Ectodermal cell (in vitro differentiated cells): ENCODE measurements at regions not wholly inside any gene's neighbourhood (a gene's known extent, or its start where the extent isn't known, plus 50 kb on each side); places are given as distances from the start of the nearest gene placed in this dataset.

ENCODE experiments used
- H3K27ac ChIP-seq: 2 replicates; pipeline ENCODE4 v1.7.0; 2013; ENCODE audit warnings: mild to moderate bottlenecking, low read depth, low read length; ENCODE audit not compliant: insufficient read depth, poor library complexity, severe bottlenecking
- H3K27me3 ChIP-seq: 2 replicates; pipeline ENCODE4 v1.7.0; 2013; ENCODE audit warnings: mild to moderate bottlenecking, low read length; ENCODE audit not compliant: insufficient read depth, control insufficient read depth, poor library complexity, severe bottlenecking
- H3K36me3 ChIP-seq: one replicate; pipeline ENCODE4 v1.7.0; 2013; ENCODE audit warnings: low read length; ENCODE audit not compliant: control insufficient read depth, insufficient read depth
- H3K4me1 ChIP-seq: one replicate; pipeline ENCODE4 v1.7.0; 2013; ENCODE audit warnings: low read length; ENCODE audit not compliant: control insufficient read depth, insufficient read depth
- H3K4me3 ChIP-seq: 2 replicates; pipeline ENCODE4 v1.7.0; 2013; ENCODE audit warnings: low read depth, low read length, control low read depth; ENCODE audit not compliant: insufficient read depth
- H3K9me3 ChIP-seq: 2 replicates; pipeline ENCODE4 v1.7.0; 2013; ENCODE audit warnings: mild to moderate bottlenecking, low read length, moderate library complexity; ENCODE audit not compliant: control insufficient read depth
- WGBS, 2 experiments: methylation state at CpG; one replicate each; pipeline ENCODE4 v1.1.7; 2013; ENCODE audit warnings: missing lambda C conversion rate in 2 of 2; 5-methylcytosine and 5-hydroxymethylcytosine counted together

GRCh38 chr10:90987383-90987782 lies 66.5 kb upstream of the ANKRD1 start:
- Histone ChIP-seq H3K27me3 (no peaks in the 10 kb centered on the region), H3K4me3 (no peak overlapping the region), H3K4me1 (peaks cover 4% of the 10 kb centered on the region), H3K36me3 (no peaks in the 10 kb centered on the region), H3K9me3 (no peaks in the 10 kb centered on the region), H3K27ac (no peak overlapping the region)
- 94% methylated on average over 2 of the region's 2 CpGs for WGBS, 2 experiments

GRCh38 chr10:90988024-90988423 lies 67.1 kb upstream of the ANKRD1 start:
- Histone ChIP-seq H3K27ac (no peak overlapping the region), H3K4me1 (peaks cover 4% of the 10 kb centered on the region), H3K36me3 (no peaks in the 10 kb centered on the region), H3K4me3 (no peak overlapping the region), H3K9me3 (no peaks in the 10 kb centered on the region), H3K27me3 (no peaks in the 10 kb centered on the region)
- 87 to 95% methylated on average over 4 of the region's 4 CpGs for WGBS, 2 experiments

GRCh38 chr10:90988802-90989201 lies 67.9 kb upstream of the ANKRD1 start:
- no peaks in the 10 kb centered on the region for H3K36me3 ChIP-seq
- H3K27ac ChIP-seq, result no peak overlapping the region
- H3K27me3 ChIP-seq, result no peaks in the 10 kb centered on the region
- no peaks in the 10 kb centered on the region for H3K9me3 ChIP-seq
- peaks cover 4% of the 10 kb centered on the region for H3K4me1 ChIP-seq
- 92 to 95% methylated on average over 5 of the region's 5 CpGs for WGBS, 2 experiments
- H3K4me3 ChIP-seq, result no peak overlapping the region

GRCh38 chr10:90989378-90989777 lies 68.5 kb upstream of the ANKRD1 start:
- no peaks in the 10 kb centered on the region for H3K9me3 ChIP-seq
- peaks cover 1% of the 10 kb centered on the region for H3K4me1 ChIP-seq
- H3K27ac ChIP-seq, result no peak overlapping the region
- H3K27me3 ChIP-seq, result no peaks in the 10 kb centered on the region
- H3K36me3 ChIP-seq, result no peaks in the 10 kb centered on the region
- 88 to 95% methylated on average over 3 of the region's 3 CpGs for WGBS, 2 experiments
- no peak overlapping the region for H3K4me3 ChIP-seq

- Histone ChIP-seq H3K27ac (no peak overlapping the region), H3K9me3 (no peaks in the 10 kb centered on the region), H3K36me3 (no peaks in the 10 kb centered on the region), H3K27me3 (no peaks in the 10 kb centered on the region), H3K4me1 (no peaks in the 10 kb centered on the region), H3K4me3 (no peak overlapping the region)
- WGBS, 2 experiments, result 100% methylated on average over 1 of the region's 2 CpGs; no CpG with 5 or more reads in 1 of the 2 experiments
These were observed 71.6 kb upstream of the ANKRD1 start for GRCh38 chr10:90992462-90992861.

- Histone ChIP-seq H3K36me3 (no peaks in the 10 kb centered on the region), H3K4me1 (no peaks in the 10 kb centered on the region), H3K27me3 (no peaks in the 10 kb centered on the region), H3K27ac (no peak overlapping the region), H3K4me3 (no peak overlapping the region), H3K9me3 (no peaks in the 10 kb centered on the region)
- WGBS, 2 experiments, result 92 to 94% methylated on average over 3 of the region's 3 CpGs
These were observed 72.5 kb upstream of the ANKRD1 start for GRCh38 chr10:90993340-90993739.

- 88 to 93% methylated on average over 3 of the region's 3 CpGs for WGBS, 2 experiments
These were observed 76.8 kb upstream of the ANKRD1 start for GRCh38 chr10:90997670-90998069.

GRCh38 chr10:90998733-90999511 lies 78.0 kb upstream of the ANKRD1 start:
- no peaks in the 10 kb centered on the region for H3K27me3 ChIP-seq
- no peaks in the 10 kb centered on the region for H3K4me1 ChIP-seq
- H3K27ac ChIP-seq, result no peak overlapping the region
- H3K4me3 ChIP-seq, result no peak overlapping the region
- 93 to 94% methylated on average over 11 of the region's 11 CpGs for WGBS, 2 experiments
- no peaks in the 10 kb centered on the region for H3K36me3 ChIP-seq
- H3K9me3 ChIP-seq, result no peaks in the 10 kb centered on the region

More at GRCh38 chr10:90997670-90998069, 76.8 kb upstream of the ANKRD1 start:
- no peak overlapping the region for H3K4me3 ChIP-seq
- no peaks in the 10 kb centered on the region for H3K9me3 ChIP-seq
- H3K27me3 ChIP-seq, result no peaks in the 10 kb centered on the region
- H3K36me3 ChIP-seq, result no peaks in the 10 kb centered on the region
- H3K4me1 ChIP-seq, result no peaks in the 10 kb centered on the region
- no peak overlapping the region for H3K27ac ChIP-seq

- Histone ChIP-seq H3K27me3 (no peaks in the 10 kb centered on the region), H3K27ac (no peak overlapping the region), H3K4me3 (no peak overlapping the region), H3K4me1 (no peaks in the 10 kb centered on the region), H3K9me3 (no peaks in the 10 kb centered on the region), H3K36me3 (no peaks in the 10 kb centered on the region)
- WGBS, 2 experiments, result 94 to 96% methylated on average over 4 to 5 of the region's 5 CpGs
These were observed 78.8 kb upstream of the ANKRD1 start for GRCh38 chr10:90999512-91000172.

- 94 to 96% methylated on average over 6 of the region's 6 CpGs for WGBS, 2 experiments
- Histone ChIP-seq H3K27ac (no peak overlapping the region), H3K9me3 (no peaks in the 10 kb centered on the region), H3K36me3 (no peaks in the 10 kb centered on the region), H3K4me3 (no peak overlapping the region), H3K4me1 (no peaks in the 10 kb centered on the region), H3K27me3 (no peaks in the 10 kb centered on the region)
These were observed 79.6 kb upstream of the ANKRD1 start for GRCh38 chr10:91000470-91000869.
